WERI-Rb-1 (cell line): ENCODE measurements at regions not wholly inside any gene's neighbourhood (a gene's known extent, or its start where the extent isn't known, plus 50 kb on each side); places are given as distances from the start of the nearest gene placed in this dataset.
"Not testable (repeated sequence)": the region's sequence is repeated elsewhere in the genome, so short reads cannot be mapped to it uniquely, and the experiment has no call there.

Experiments
- DNase-seq: peaks from one replicate; pipeline ENCODE4 v3.0.0-alpha.2; 2020
- H3K27ac ChIP-seq: fragments of 250-450 bp; sonication (Bioruptor Pico); 2 replicates; pipeline ENCODE4 v1.5.1; 2020; ENCODE audit warnings: mild to moderate bottlenecking, moderate library complexity
- H3K27me3 ChIP-seq: fragments of 250-450 bp; sonication (Bioruptor Pico); 2 replicates; pipeline ENCODE4 v1.5.1; 2021; ENCODE audit warnings: mild to moderate bottlenecking, low read depth, moderate library complexity; ENCODE audit not compliant: insufficient read depth, severe bottlenecking
- H3K36me3 ChIP-seq: fragments of 250-450 bp; sonication (Bioruptor Pico); 2 replicates; pipeline ENCODE4 v1.5.1; 2020; ENCODE audit warnings: mild to moderate bottlenecking, moderate library complexity
- H3K4me3 ChIP-seq: 2 replicates; pipeline ENCODE4 v1.5.1; 2011; ENCODE audit warnings: low read depth, mild to moderate bottlenecking, control low read depth, low read length
- H3K9me3 ChIP-seq: fragments of 250-450 bp; sonication (Bioruptor Pico); 2 replicates; pipeline ENCODE4 v1.5.1; 2021; ENCODE audit warnings: mild to moderate bottlenecking, moderate library complexity; ENCODE audit not compliant: severe bottlenecking
- CTCF ChIP-seq: IDR thresholded peaks from 2 replicates; pipeline ENCODE4 v1.5.1; 2011; ENCODE audit warnings: low read depth, mild to moderate bottlenecking, control low read depth, inconsistent platforms, low read length

DNA sequence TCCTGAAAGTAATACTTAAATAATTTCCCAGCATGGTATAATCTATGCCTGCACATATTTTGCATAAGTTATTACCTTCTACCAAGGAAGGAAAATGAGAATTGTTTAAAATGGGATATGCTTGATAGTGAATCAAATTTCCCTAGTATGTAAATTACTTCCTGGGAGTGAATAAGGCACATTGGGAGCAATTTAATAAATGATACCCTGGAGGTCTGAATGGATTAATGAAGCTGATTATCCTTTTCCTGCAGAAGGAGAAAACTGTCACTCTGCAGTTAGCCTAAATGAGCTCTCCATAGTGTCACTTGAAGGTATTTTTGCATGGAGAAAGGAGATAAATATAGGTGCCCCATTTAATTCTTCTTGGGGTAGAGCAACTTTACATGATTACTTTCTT, 2212.0 kb downstream of the PCDH7 start:
- no peak for TF ChIP-seq CTCF
- Histone ChIP-seq H3K27ac (no peak overlapping the region), H3K9me3 (no peaks in the 10 kb centered on the region), H3K27me3 (no peaks in the 10 kb centered on the region), H3K36me3 (no peaks in the 10 kb centered on the region), H3K4me3 (no peak overlapping the region)
- no peak for DNase-seq

DNA sequence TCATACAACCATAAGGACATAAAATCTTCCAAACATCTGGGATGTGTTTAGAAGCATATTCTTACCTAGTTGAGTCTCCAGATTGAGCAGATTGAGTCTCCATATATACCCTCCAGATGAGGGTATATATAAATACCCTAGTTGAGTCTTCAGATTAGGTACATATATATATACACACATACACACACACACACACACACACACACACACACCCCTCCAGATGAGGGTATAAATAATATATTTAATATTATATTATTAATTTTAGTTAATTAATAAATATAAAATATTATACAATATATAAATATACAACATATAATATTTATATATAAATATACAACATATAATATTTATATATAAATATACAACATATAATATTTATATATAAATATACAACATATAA, 2219.1 kb downstream of the PCDH7 start:
- H3K9me3 ChIP-seq, H3K27me3 ChIP-seq, DNase-seq, H3K4me3 ChIP-seq, H3K36me3 ChIP-seq, H3K27ac ChIP-seq: not testable (repeated sequence)

DNA sequence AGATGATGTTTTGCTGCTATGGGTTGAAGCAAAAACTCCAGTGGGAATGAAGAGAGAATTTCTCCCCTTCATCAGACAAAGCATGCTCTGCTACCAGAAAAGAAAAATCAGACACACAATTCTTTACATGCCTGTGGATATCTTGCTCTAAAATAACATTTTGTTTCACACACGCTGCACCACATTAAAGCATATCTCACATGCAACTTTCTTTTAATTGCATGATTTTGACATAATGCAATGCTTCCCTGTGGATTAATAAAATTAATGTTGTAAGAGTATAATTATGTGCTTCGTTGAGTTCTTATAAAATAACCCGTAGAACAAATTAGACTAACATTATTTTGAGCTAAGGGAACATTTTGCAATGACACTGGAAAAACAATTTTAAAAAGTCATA, 2230.7 kb downstream of the PCDH7 start:
- Histone ChIP-seq H3K27ac (no peak overlapping the region), H3K27me3 (no peaks in the 10 kb centered on the region), H3K9me3 (no peaks in the 10 kb centered on the region), H3K36me3 (no peaks in the 10 kb centered on the region), H3K4me3 (no peak overlapping the region)
- DNase-seq, result no peak
- no peak for TF ChIP-seq CTCF

DNA sequence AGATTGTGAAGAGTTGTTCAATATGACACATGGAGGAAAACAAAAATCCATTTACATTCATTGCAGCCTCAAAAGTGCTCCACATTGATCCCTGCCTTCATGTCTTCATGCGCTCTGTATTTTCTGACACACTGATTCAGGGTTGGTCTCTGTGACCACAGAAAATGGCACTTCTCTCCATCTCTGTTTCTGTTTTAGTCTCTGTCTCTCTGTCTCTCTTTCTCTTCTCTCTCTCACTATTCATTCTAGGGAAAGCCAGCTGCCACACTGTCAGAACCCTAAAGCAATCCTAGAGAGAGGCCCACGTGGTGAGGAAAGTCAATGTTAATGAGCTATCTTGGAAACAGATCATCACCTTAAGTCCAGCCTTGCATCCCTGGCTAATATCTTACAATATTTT, 2238.4 kb downstream of the PCDH7 start:
- no peak for TF ChIP-seq CTCF
- H3K27ac ChIP-seq, result no peak overlapping the region
- no peaks in the 10 kb centered on the region for H3K27me3 ChIP-seq
- DNase-seq, result no peak
- H3K9me3 ChIP-seq, result no peaks in the 10 kb centered on the region
- H3K36me3 ChIP-seq, result no peaks in the 10 kb centered on the region
- H3K4me3 ChIP-seq, result no peak overlapping the region

GRCh38 chr4:32962100-32962499, 2241.9 kb downstream of the PCDH7 start:
- H3K36me3 ChIP-seq, result no peaks in the 10 kb centered on the region
- H3K27ac ChIP-seq, result no peak overlapping the region
- H3K27me3 ChIP-seq, result no peaks in the 10 kb centered on the region
- no peak overlapping the region for H3K4me3 ChIP-seq
- H3K9me3 ChIP-seq, result no peaks in the 10 kb centered on the region
- no peak for TF ChIP-seq CTCF
- DNase-seq, result no peak

DNA sequence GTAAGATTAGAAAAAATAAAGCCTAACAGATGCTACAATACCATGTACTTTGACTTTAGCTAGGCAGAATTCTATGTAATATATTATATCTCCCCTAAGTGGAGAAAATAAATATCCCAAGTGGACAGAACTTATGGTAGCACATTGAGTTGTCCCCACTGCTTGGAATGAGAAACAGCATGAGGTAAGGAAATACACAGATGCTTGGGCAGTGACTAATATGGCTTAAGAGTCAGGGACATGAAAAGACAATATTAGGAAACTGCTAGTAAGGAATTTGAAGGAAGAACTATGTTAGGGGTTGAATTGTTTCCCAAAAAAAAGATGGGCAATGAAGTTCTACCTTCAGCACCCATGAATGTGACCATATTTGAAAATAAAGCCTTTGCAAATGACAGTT, 2265.1 kb downstream of the PCDH7 start:
- no peak for TF ChIP-seq CTCF
- DNase-seq, result no peak
- H3K36me3 ChIP-seq, result no peaks in the 10 kb centered on the region
- H3K27ac ChIP-seq, result no peak overlapping the region
- H3K27me3 ChIP-seq, result no peaks in the 10 kb centered on the region
- no peak overlapping the region for H3K4me3 ChIP-seq
- no peaks in the 10 kb centered on the region for H3K9me3 ChIP-seq
